Tibial nerve (tissue), 3 donors: ENCODE measurements at regions not wholly inside any gene's neighbourhood (a gene's known extent, or its start where the extent isn't known, plus 50 kb on each side); places are given as distances from the start of the nearest gene placed in this dataset.

ENCODE experiments used
- POLR2A ChIP-seq, 2 donors: fragments of 450-650 bp; IDR thresholded peaks; one replicate each; pipeline ENCODE4 v1.6.1; 2017; ENCODE audit warnings: antibody characterized with exemption in 2 of 2, mild to moderate bottlenecking in 2 of 2, moderate library complexity in 2 of 2
- TF ChIP-seq, protein P1 (sequence below), 5 experiments: fragments of 200-600 bp in 3 of 5; fragments of 450-650 bp in 2 of 5; sonication (generic) in 3 of 5; IDR thresholded peaks; one replicate each; pipeline ENCODE4 v1.5.1; 2016 to 2019; ENCODE audit warnings: antibody characterized with exemption in 5 of 5, mild to moderate bottlenecking in 3 of 5, moderate library complexity in 2 of 5

DNA sequence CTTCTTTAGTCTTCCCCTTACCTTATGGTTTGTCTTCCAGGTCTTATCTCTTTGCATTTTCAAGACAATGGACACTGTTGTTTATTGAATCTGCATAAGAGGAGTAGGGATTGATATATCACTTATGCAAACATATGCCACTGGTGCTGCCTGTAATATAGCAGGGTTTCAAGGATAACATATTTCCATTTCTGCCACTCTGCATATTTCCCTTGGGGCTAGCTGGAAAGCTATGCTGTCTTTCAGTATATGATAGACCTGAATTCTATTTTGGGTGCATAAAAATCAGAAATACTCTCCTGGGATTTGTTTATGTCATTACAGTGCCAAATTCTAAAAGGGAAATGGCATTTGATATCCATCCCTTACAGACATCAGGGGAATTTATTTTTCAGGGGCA is 400.2 kb downstream of the TLR4 start:
- TF ChIP-seq POLR2A (IDR thresholded peaks at IDR 0.05): no peak
- TF ChIP-seq, protein P1, sequence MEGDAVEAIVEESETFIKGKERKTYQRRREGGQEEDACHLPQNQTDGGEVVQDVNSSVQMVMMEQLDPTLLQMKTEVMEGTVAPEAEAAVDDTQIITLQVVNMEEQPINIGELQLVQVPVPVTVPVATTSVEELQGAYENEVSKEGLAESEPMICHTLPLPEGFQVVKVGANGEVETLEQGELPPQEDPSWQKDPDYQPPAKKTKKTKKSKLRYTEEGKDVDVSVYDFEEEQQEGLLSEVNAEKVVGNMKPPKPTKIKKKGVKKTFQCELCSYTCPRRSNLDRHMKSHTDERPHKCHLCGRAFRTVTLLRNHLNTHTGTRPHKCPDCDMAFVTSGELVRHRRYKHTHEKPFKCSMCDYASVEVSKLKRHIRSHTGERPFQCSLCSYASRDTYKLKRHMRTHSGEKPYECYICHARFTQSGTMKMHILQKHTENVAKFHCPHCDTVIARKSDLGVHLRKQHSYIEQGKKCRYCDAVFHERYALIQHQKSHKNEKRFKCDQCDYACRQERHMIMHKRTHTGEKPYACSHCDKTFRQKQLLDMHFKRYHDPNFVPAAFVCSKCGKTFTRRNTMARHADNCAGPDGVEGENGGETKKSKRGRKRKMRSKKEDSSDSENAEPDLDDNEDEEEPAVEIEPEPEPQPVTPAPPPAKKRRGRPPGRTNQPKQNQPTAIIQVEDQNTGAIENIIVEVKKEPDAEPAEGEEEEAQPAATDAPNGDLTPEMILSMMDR (IDR thresholded peaks at IDR 0.05): no peak
